Transverse colon (tissue), 4 donors: ENCODE measurements at regions not wholly inside any gene's neighbourhood (a gene's known extent, or its start where the extent isn't known, plus 50 kb on each side); places are given as distances from the start of the nearest gene placed in this dataset.

ENCODE experiments used
- CTCF ChIP-seq, 5 experiments: fragments of 200-600 bp in 3 of 5; fragments of 450-650 bp in 2 of 5; sonication (generic) in 3 of 5; IDR thresholded peaks; 1 replicate in 2 of 5; 2 replicates in 3 of 5; pipeline ENCODE4 v1.5.1; 2016 to 2017; ENCODE audit warnings: antibody characterized with exemption in 5 of 5, inconsistent platforms in 3 of 5, mild to moderate bottlenecking in 2 of 5, moderate library complexity in 1 of 5
- EP300 ChIP-seq: sonication (generic); formaldehyde crosslinking; IDR thresholded peaks from one replicate; pipeline ENCODE4 v1.6.1; 2017; ENCODE audit warnings: antibody characterized with exemption, low read depth
- POLR2A ChIP-seq: fragments of 450-650 bp; IDR thresholded peaks from one replicate; pipeline ENCODE4 v1.6.1; 2016; ENCODE audit warnings: antibody characterized with exemption, mild to moderate bottlenecking, moderate library complexity
- POLR2AphosphoS5 ChIP-seq, 3 donors: sonication (generic); formaldehyde crosslinking; IDR thresholded peaks; one replicate each; pipeline ENCODE4 v1.6.1; 2016; ENCODE audit warnings: antibody characterized with exemption in 3 of 3

- TF ChIP-seq POLR2A (no peak), CTCF (IDR thresholded peaks at IDR 0.05) (no peak), POLR2AphosphoS5 (IDR thresholded peaks at IDR 0.05) (no peak), EP300 (no peak)
Measured at GRCh38 chrX:145506214-145506613, 258.9 kb downstream of the SPANXN1 start.
